ENCODE measurements at regions not wholly inside any gene's neighbourhood (a gene's known extent, or its start where the extent isn't known, plus 50 kb on each side); places are given as distances from the start of the nearest gene placed in this dataset.
"Not testable (repeated sequence)": the region's sequence is repeated elsewhere in the genome, so short reads cannot be mapped to it uniquely, and the experiment has no call there.

DNA sequence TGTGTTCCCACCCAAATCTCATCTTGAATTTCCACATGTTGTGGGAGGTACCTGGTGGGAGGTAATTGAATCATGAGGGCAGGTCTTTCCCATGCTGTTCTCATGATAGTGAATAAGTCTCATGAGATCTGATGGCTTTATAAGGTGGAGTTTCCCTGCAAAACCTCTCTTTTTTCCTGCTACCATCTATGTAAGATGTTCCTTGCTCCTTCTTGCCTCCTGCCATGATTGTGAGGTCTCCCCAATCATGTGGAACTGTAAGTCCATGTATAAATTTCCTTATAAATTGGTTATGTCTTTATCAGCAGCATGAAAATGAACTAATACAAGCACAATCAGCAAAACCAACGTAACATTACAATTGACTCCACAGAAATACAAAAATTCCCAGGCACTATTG, 814.8 kb upstream of the CITED2 start:
- not testable (repeated sequence) for DNase-seq (ENCODE audit: low spot score)

DNA sequence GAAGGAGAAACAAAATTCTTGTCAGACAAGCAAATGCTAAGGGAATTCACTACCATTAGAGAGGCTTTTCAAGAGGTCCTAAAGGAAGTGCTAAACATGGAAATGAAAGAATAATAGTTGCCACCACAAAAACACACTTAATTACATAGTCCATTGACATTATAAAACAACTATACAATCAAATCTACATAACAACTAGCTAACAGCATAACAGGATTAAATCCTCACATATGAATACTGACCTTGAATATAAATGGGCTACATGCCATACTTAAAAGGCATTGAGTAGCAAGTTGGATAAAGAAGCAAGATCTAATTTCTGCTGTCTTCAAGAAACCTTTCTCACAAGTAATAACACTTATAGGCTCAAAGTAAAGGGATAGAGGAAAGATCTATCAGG, 811.5 kb upstream of the CITED2 start:
- DNase-seq (ENCODE audit: low spot score): no peak

DNA sequence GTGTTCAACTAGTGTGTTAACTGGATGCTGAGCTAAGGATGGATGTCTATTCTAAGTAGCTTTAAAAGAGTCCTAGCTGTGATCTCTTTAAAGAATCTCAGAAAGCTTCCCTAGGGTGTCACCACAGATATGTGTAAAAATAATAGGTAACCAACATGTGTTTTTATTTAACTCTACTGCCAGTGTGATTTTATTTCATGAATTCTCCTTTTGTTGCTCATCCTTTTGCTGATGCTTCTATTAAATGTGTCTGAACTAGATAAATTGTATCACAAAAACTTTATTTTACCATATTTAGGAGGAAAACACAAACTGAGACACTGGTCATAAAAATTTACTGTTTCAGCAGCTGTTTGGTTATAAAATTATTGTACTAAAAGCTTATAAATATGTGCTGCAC, 809.4 kb upstream of the CITED2 start:
- DNase-seq (ENCODE audit: low spot score): no peak

DNA sequence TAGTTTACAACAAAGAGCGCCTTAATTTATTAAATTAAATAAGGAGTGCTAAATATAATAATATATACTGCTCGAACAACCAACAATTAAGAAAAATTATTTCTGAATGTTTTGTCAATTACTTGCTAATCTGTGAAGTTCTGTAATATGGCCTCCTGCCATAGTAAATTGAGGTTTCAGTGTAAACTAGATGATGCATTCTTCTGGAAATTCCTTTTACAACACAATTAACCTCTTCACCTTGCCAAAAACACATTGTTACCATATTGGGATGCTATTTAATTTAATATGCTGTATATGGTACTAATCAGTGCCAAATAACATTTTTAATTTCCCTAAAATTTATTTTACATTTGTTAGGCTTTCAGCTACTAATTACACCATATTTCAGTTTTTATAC, 808.4 kb upstream of the CITED2 start:
- DNase-seq (ENCODE audit: low spot score): no peak

DNA sequence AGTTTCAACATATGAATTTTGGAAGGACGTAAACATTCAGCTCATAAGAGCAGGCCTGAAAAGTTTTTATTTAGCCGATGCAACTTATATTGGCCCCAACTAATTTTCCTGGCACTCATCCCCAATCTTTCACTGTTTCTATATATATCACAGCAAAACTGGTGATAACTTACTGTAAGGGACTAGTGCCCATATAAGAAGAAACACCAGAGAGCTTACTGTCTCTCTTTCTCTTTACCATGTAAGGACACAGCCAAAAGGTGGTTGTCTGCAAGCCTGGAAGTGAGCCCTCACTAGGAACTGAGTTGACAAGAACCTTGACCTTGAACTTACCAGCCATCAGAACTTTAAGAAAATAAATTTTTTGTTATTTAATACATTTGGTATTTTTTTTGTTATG, 807.4 kb upstream of the CITED2 start:
- no peak for DNase-seq (ENCODE audit: low spot score)

DNA sequence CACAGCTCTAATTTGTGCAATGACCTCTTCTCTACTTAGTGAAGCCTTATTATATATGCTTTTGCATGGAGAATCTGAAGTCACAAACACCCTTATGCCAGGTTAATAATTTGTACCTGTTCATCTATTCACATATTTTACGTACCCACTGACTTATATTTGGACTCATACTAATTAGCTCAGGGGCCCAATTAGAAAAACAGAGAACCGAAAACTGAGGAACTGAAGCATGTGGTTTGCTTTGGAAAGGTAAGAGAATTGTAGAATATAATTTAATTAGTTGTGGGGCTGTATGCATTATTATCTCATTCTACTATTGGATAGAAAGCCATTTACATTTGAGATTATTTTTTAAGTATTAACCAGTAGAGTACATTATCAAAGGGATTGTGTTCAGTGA, 805.9 kb upstream of the CITED2 start:
- no peak for DNase-seq (ENCODE audit: low spot score)

DNA sequence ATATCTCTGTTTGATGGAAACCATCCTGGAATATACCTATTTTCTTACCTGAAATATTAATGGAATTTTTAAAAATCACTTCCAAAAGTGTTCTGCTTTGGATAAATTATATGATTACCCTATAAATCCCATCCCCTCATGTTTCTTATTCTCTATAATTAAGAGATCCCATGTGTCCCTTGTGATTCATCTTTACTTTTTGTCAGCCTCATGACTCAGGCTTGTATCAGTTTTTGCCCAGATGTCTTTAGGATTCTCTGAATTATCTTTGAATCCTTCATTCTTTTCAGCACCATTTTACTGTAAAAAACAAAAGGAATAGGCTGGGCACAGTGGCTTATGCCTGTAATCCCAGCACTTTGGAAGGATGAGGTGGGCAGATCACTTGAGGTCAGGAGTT, 804.5 kb upstream of the CITED2 start:
- DNase-seq (ENCODE audit: low spot score): no peak

DNA sequence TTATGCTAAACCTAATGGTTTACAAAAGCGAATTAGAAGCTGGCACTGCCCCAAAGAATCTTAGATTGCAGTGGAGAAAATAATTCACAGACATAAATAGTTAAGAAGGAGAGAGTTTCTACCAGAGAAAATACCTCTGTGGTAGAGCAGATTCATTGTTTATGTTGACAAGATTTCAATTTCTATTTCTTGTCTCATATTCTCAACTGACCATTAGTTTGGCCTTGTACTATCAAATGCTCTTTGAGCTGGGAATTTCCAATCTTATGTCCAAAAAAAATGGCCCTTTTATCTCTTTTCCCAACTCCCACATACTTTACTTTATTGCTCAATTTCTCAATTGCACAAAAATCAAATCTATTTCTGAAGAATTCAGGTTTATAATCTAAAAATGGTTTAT, 804.1 kb upstream of the CITED2 start:
- no peak for DNase-seq (ENCODE audit: low spot score)

DNA sequence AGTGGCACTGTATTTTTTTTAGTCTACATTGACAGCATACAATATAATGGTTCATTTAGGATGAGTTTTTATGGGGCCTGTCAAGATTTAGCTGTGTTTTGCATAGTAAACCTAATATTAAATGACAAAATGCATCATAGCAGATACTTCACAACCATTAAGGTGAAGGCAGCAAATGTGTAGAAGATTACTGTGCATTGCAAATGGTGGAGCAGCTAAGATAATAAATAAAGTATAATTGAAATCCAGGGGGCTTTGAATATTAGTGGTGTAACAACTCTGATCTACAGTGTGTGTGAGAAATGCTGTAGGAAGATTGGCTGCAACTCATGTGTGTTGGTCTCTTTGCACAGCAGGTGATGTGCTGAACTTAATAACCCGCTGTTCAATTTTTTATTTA, 801.9 kb upstream of the CITED2 start:
- DNase-seq (ENCODE audit: low spot score): no peak

DNA sequence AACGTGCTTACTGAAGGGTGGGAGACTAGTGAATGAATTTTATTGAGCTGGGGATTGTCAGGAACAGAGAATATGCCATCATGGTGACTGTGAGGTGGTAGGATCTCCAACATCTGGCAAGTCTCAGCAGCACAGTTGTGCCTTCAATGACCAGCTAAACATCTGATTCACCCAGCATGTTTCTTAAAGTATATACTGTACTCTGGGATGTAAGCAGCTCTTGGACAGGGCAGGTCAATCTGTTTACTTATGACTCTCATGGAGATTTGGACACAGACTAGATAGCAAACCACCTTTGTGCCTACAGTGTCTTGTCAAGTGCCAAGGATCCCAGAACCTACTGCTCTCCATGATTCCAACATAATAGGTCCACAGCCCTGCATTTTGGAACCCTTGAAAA, 801.0 kb upstream of the CITED2 start:
- no peak for DNase-seq (ENCODE audit: low spot score)

DNA sequence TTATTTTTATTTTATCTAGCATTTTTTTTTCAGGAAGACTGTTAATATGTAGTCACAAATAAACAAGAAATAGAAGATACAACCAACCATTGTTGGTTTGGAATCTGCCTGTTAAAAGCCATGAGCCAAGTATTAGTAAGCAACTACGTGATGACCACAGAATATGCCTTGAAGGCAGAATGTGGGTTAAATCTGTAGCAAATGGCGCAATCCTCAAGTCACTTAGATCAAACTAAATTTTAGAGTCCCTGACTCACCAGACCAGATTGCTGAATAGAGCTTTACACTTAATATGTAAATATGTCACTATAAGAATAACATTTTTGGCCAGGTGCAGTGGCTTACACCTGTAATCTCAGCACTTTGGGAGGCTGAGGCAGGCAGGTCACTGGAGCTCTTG, 800.1 kb upstream of the CITED2 start:
- DNase-seq (ENCODE audit: low spot score): peak; percentile 0

DNA sequence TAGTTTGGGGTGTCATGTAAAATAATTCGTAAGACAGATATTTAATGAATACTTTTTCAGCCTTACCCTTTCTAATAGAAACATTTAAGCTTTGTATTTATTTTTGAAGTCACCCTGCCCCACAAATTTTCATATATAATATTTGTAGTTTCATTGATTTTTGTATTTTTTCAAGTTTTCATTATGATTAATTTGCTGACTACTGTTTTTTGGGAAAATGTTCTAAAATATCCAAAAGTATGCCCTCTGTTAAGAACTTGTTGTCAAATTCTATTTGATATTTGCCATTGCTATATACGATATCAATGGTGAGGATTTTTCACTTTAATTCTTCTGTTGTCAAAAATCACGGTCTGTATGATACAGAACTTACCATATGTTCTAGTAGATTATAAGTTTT, 793.9 kb upstream of the CITED2 start:
- DNase-seq (ENCODE audit: low spot score): no peak

DNA sequence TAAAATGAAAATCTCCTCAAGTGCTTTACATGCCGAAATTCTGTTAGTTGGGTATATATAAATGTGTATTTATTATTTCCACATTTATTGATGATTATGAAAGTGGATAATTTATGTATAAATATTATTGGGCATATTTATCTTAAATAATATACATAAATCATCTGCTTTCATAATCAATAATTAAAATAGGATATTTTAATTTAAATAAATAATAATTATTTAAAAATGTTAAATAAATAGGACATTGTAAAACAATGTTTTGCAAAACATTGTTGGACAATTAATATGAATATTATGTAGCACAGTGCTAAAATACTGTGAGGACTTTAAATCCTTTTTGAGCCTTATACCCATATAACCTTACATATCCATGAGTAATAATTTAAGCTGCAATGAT, 786.5 kb upstream of the CITED2 start:
- no peak for DNase-seq (ENCODE audit: low spot score)

DNA sequence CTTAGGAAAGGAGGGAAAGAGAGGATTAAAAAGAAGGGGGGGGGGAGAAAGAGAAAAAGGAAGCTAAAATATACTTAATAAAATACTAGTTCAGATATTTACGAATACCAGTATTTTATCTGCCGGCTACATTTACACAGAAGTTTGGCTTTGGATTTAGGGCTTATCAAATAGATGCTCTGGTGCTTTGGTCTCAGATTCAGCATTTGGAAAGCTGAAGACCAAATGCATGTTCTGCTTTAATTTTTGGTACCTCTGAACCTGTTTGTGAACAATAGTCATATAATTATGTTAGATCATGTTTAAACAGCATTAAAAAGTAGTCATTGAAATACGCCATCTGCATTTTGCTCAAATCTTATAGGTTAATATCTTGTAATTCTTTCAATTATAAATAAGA, 786.0 kb upstream of the CITED2 start:
- no peak for DNase-seq (ENCODE audit: low spot score)

DNA sequence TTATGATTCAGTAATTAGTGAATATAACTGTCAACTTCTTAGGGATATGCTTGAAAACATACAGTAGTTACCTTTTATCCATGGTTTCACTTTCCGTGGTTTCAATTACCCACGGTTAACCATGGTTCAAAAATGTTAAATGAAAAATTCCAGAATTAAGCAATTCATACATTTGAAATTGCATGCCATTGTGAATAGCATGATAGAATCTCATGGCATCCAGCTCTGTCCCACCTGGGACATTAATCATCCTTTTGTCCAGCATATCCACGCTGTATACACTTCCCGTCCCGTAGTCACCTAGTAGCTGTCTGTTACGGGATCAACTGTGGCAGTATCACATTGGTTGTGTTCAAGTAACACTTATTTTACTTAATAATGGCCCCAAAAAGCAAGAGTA, 781.7 kb upstream of the CITED2 start:
- DNase-seq (ENCODE audit: low spot score): no peak

DNA sequence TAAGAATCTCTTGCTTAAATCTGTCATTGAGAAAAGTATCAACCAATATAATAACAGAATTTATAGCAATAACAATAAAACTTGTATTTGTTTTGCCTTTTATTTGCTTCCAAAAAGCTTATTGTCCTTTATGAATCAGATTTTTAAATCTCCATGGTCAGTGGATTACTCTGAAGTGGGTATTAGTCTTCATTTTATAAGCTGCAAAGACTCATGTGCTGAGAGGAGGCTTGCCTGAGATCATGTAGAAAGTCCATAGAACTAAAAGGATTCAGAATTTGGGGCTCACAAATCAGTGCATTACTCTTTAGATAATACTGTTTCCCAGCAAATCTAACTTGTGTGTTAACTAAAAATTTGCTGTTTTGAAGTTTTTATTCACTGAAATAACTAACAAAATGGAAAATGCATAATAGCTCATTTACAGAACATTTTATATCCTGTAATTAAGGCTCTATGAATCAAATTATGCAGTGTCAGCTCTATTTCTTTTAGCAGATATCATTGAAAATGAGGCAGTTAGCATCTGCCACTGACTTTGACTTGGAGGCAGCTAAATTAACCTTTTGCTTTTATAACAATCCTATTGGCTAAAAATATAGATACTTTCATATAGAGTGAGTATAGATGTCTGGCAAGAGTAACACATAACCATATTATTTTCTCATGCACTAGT, 781.1 kb upstream of the CITED2 start:
- no peak for DNase-seq (ENCODE audit: low spot score)

DNA sequence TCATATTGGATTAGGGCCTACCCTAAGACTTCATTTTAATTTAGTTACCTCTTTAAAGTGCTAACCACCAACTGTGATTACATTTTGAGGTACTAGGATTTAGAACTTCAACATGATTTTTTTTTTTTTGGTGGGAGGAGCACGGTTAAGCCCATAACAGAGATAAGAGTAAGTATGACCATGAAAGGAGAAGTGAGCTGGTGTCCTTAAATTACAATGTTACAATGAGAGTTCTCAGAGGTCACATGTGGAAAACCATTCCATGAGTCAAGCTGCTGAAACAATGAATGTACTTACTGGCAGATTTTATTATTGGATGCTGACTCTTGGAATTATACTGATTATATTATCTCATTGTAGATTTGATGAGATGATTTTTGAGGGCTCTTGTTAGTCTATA, 779.3 kb upstream of the CITED2 start:
- no peak for DNase-seq (ENCODE audit: low spot score)

DNA sequence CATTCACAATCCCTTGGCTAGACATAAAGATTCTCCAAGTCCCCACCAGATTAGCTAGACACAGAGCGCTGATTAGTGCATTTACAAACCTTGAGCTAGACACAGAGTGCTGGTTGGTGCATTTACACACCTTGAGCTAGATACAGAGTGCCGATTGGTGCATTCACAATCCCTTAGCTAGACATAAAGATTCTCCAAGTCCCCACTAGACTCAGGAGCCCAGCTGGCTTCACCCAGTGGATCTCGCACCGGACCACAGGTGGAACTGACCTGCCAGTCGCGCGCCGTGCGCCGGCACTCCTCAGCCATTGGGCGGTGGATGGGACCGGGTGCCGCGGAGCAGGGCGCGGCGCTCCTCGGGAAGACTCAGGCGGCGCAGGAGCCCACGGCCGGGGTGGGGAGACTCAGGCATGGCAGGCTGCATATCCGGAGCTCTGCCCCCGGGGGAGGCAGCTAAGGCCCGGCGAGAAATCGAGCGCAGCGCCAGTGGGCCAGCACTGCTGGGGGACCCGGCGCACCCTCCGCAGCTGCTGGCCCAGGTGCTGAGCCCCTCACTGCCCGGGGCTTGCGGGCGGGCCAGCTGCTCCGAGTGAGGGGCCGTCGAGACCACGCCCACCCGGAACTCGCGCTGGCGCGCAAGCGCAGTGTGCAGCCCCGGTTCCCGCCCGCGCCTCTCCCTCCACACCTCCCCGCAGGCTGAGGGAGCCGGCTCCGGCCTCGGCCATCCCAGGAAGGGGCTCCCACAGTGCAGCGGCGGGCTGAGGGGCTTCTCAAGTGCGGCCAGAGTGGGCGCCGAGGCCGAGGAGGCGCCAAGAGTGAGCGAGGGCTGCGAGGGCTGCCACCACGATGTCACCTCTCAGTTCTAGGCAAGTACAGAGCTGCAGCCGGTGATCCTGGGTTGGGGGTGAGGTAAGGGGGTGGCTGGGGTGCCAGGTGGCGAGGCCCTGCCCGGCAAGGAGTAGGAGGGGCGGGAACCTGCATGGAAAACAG, 773.7 kb upstream of the CITED2 start:
- DNase-seq (ENCODE audit: low spot score): not testable (repeated sequence)

DNA sequence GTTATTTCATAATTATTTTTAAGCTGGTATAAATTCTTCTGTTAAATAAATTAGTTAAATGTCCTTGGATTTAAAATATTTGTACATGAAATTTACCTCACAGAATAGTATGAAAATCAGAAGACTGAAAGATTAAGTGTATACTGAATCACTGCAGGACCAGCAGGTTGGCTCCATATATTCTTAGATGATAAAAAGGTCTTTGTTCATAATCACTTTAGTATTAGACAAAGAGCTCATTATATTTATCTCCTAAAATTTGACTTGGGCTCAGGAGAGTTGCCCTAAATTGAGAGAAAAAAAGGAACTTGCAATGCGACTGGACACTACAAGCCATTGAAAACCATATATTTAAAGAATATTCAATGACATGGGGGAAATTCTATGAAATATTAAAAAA, 766.4 kb upstream of the CITED2 start:
- DNase-seq (ENCODE audit: low spot score): no peak

DNA sequence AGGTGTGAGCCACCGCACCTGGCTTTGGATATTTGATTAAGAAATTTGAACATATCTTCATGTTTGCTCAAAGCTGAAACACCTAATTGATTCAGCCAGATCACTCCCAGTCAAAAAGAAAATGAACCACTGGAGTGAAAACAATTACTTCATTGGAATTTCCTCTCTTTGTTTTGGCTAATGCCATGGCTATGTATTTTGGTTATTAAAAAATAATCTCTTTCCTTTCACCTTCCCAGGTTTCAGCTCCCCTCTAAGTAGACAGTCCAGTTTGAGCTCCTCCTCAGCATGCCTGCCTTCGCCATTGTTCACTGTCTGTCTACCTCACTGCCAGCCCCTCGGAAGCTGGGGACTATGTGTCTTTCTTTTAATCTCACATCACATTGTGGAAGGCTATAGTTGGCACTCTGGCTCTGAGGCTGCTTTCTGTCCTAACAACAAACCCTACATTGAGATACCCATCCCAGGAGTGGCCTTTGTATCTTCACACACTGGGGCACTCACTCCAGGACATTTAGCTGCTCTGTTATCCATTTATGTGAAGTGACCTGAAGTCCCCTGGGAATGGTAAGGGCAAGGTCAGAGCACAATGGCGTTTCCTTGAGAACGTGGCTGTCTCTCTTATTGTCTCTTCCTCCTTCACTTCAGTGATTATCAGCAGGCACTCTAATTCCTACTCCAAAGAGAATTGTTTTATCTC, 764.0 kb upstream of the CITED2 start:
- DNase-seq (ENCODE audit: low spot score): no peak

DNA sequence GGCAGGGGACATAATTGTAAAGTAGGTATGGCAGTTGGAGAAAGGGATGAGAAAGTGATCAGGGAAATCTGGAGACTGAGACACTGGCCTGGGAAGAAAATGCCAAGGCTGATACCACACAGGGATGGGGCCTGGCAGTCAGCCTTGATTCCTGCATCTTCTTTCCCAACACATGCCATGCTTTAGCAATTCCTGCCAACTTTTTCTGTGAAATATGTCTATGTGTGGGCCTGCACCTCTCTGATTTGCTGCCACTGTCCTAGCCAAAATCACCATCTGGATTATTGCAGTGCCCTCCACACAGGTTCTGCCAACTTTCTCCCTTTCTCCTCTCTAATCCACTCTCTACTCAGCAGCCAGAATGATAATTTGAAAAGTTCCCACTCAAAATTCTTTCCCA, 759.8 kb upstream of the CITED2 start:
- DNase-seq (ENCODE audit: low spot score): no peak

DNA sequence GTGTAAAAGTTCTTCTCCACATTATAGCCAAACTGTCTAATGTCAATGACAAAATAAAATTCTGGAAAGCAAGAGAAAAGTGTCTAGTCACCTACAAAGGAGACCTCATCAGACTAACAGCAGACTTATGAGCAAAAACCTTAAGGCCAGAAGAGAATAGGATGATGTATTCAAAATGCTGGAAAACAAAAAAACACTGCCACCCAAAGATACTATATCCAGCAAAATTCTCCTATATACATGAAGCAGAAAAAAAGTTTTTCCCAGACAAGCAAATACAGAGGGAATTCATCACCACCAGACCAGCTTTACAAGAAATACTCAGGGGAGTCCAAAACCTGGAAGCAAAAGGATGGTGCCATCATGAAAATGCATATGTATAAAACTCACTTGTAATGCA, 755.6 kb upstream of the CITED2 start:
- no peak for DNase-seq (ENCODE audit: low spot score)

DNA sequence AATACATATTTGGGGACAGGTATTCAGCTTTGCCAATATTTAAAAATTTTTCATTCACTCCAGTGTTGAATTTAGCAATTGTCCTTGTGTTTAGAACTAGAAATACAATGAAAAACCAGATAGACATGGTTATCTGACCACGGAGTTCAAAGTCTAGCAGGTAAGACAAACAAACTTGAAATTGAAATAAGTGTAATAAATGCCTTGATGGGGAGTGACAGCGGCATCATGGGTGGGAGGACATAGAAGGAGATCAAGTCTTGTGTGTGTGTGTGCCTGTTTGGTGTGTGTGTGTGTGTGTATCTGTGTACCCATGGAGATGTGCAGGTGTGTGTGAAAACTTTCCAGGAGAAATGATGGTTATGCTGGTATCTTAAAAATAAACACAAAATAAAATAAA, 750.0 kb upstream of the CITED2 start:
- DNase-seq (ENCODE audit: low spot score): peak; percentile 67
